ENCODE measurements at regions not wholly inside any gene's neighbourhood (a gene's known extent, or its start where the extent isn't known, plus 50 kb on each side); places are given as distances from the start of the nearest gene placed in this dataset.
"Not testable (repeated sequence)": the region's sequence is repeated elsewhere in the genome, so short reads cannot be mapped to it uniquely, and the experiment has no call there.

GRCh38 chr4:98828801-98829200 lies 100.1 kb downstream of the EIF4E start:
- TF ChIP-seq CTCF (IDR thresholded peaks at IDR 0.05; ENCODE audit: partially characterized antibody, unreplicated experiment): no peak
- Mint-ChIP-seq H3K4me3 (ENCODE audit: unreplicated experiment) (no peak overlapping the region), H3K27ac (ENCODE audit: unreplicated experiment) (no peak overlapping the region), H3K36me3 (ENCODE audit: unreplicated experiment) (no peaks in the 10 kb centered on the region), H3K27me3 (ENCODE audit: unreplicated experiment) (peaks cover 4% of the 10 kb centered on the region), H3K4me1 (ENCODE audit: low read depth, unreplicated experiment) (no peaks in the 10 kb centered on the region), H3K9me3 (ENCODE audit: unreplicated experiment) (no peaks in the 10 kb centered on the region)
- no peak for DNase-seq

- Mint-ChIP-seq H3K36me3 (ENCODE audit: unreplicated experiment) (no peaks in the 10 kb centered on the region), H3K27me3 (ENCODE audit: unreplicated experiment) (peaks cover 5% of the 10 kb centered on the region), H3K27ac (ENCODE audit: unreplicated experiment) (no peak overlapping the region), H3K9me3 (ENCODE audit: unreplicated experiment) (no peaks in the 10 kb centered on the region), H3K4me3 (ENCODE audit: unreplicated experiment) (no peak overlapping the region), H3K4me1 (ENCODE audit: low read depth, unreplicated experiment) (no peaks in the 10 kb centered on the region)
- TF ChIP-seq CTCF (IDR thresholded peaks at IDR 0.05; ENCODE audit: partially characterized antibody, unreplicated experiment): no peak
- no peak for DNase-seq
These were observed 101.3 kb downstream of the EIF4E start for GRCh38 chr4:98827661-98828060.

- no peak for TF ChIP-seq CTCF (IDR thresholded peaks at IDR 0.05; ENCODE audit: partially characterized antibody, unreplicated experiment)
- H3K4me1 Mint-ChIP-seq (ENCODE audit: low read depth, unreplicated experiment): no peaks in the 10 kb centered on the region
These were observed 106.8 kb downstream of the EIF4E start for GRCh38 chr4:98822144-98822543.

GRCh38 chr4:98818116-98818515 lies 110.8 kb downstream of the EIF4E start:
- not testable (repeated sequence) for H3K27me3 Mint-ChIP-seq (ENCODE audit: unreplicated experiment); H3K36me3 Mint-ChIP-seq (ENCODE audit: unreplicated experiment); H3K4me1 Mint-ChIP-seq (ENCODE audit: low read depth, unreplicated experiment); H3K4me3 Mint-ChIP-seq (ENCODE audit: unreplicated experiment); DNase-seq; H3K9me3 Mint-ChIP-seq (ENCODE audit: unreplicated experiment); H3K27ac Mint-ChIP-seq (ENCODE audit: unreplicated experiment)

More at GRCh38 chr4:98822144-98822543, 106.8 kb downstream of the EIF4E start:
- H3K9me3 Mint-ChIP-seq (ENCODE audit: unreplicated experiment): no peaks in the 10 kb centered on the region
- no peak overlapping the region for H3K4me3 Mint-ChIP-seq (ENCODE audit: unreplicated experiment)
- no peak for DNase-seq
- H3K27me3 Mint-ChIP-seq (ENCODE audit: unreplicated experiment): peaks cover 2% of the 10 kb centered on the region
- H3K36me3 Mint-ChIP-seq (ENCODE audit: unreplicated experiment): no peaks in the 10 kb centered on the region
- no peak overlapping the region for H3K27ac Mint-ChIP-seq (ENCODE audit: unreplicated experiment)

- Mint-ChIP-seq H3K4me1 (ENCODE audit: low read depth, unreplicated experiment) (no peaks in the 10 kb centered on the region), H3K27me3 (ENCODE audit: unreplicated experiment) (no peaks in the 10 kb centered on the region), H3K36me3 (ENCODE audit: unreplicated experiment) (no peaks in the 10 kb centered on the region), H3K27ac (ENCODE audit: unreplicated experiment) (no peak overlapping the region), H3K9me3 (ENCODE audit: unreplicated experiment) (no peaks in the 10 kb centered on the region), H3K4me3 (ENCODE audit: unreplicated experiment) (no peak overlapping the region)
- no peak for DNase-seq
- TF ChIP-seq CTCF (IDR thresholded peaks at IDR 0.05; ENCODE audit: partially characterized antibody, unreplicated experiment): no peak
These were observed 112.1 kb downstream of the EIF4E start for GRCh38 chr4:98816816-98817215.

GRCh38 chr4:98816386-98816785 lies 112.5 kb downstream of the EIF4E start:
- Mint-ChIP-seq H3K4me1 (ENCODE audit: low read depth, unreplicated experiment) (no peaks in the 10 kb centered on the region), H3K27ac (ENCODE audit: unreplicated experiment) (no peak overlapping the region), H3K9me3 (ENCODE audit: unreplicated experiment) (no peaks in the 10 kb centered on the region), H3K36me3 (ENCODE audit: unreplicated experiment) (no peaks in the 10 kb centered on the region), H3K4me3 (ENCODE audit: unreplicated experiment) (no peak overlapping the region), H3K27me3 (ENCODE audit: unreplicated experiment) (no peaks in the 10 kb centered on the region)
- no peak for TF ChIP-seq CTCF (IDR thresholded peaks at IDR 0.05; ENCODE audit: partially characterized antibody, unreplicated experiment)
- DNase-seq: no peak

All from glutamatergic neuron (in vitro differentiated cells).